ENCODE measurements at regions not wholly inside any gene's neighbourhood (a gene's known extent, or its start where the extent isn't known, plus 50 kb on each side); places are given as distances from the start of the nearest gene placed in this dataset.

GRCh38 chr1:30399026-30399425, 324.4 kb downstream of the MATN1 start:
- Histone ChIP-seq H3K9me3 (no peaks in the 10 kb centered on the region), H3K4me1 (ENCODE audit: insufficient read depth) (no peaks in the 10 kb centered on the region), H3K27me3 (no peaks in the 10 kb centered on the region), H3K36me3 (no peaks in the 10 kb centered on the region), H3K27ac (no peak overlapping the region), H3K4me3 (no peak overlapping the region)
- WGBS, 3 donors = 67 to 84% (median 83%) methylated on average over 7 of the region's 7 CpGs
- intact Hi-C loops (cut with DNase I) = no loop called here
- peak in 1 of 5 donors; percentile 8 for DNase-seq
- TF ChIP-seq, protein P1, sequence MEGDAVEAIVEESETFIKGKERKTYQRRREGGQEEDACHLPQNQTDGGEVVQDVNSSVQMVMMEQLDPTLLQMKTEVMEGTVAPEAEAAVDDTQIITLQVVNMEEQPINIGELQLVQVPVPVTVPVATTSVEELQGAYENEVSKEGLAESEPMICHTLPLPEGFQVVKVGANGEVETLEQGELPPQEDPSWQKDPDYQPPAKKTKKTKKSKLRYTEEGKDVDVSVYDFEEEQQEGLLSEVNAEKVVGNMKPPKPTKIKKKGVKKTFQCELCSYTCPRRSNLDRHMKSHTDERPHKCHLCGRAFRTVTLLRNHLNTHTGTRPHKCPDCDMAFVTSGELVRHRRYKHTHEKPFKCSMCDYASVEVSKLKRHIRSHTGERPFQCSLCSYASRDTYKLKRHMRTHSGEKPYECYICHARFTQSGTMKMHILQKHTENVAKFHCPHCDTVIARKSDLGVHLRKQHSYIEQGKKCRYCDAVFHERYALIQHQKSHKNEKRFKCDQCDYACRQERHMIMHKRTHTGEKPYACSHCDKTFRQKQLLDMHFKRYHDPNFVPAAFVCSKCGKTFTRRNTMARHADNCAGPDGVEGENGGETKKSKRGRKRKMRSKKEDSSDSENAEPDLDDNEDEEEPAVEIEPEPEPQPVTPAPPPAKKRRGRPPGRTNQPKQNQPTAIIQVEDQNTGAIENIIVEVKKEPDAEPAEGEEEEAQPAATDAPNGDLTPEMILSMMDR (IDR thresholded peaks at IDR 0.05) = no peak
- no peak for TF ChIP-seq POLR2A (IDR thresholded peaks at IDR 0.05)
- no peak for TF ChIP-seq EP300 (IDR thresholded peaks at IDR 0.05)

DNA sequence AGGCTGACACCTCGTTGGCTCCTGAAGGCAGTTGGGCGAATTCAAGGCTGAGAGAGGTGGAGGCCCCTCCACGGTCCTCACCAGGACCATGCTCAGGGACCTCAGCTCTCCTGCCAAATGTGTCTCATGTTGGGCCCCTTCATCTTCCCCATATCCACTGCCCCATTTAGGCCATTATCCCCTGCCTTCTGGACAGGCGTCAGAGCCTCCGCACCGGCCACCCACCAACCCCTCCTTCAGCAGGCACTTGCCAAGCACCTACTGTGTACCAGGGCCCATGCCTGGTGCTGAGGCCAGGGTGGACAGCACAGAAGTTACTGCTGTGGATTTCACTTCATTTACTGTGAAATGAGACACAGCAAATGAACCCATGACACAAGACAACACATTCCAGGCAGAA, 325.8 kb downstream of the MATN1 start:
- no peaks in the 10 kb centered on the region for H3K9me3 ChIP-seq
- TF ChIP-seq EP300 (IDR thresholded peaks at IDR 0.05) = no peak
- TF ChIP-seq, protein P1 (IDR thresholded peaks at IDR 0.05) = no peak
- no peak for TF ChIP-seq POLR2A (IDR thresholded peaks at IDR 0.05)
- no peaks in the 10 kb centered on the region for H3K36me3 ChIP-seq
- H3K27me3 ChIP-seq = no peaks in the 10 kb centered on the region
- DNase-seq = peak in 1 of 5 donors; percentile 17
- intact Hi-C loops (cut with DNase I) = no loop called here
- 79 to 89% (median 87%) methylated on average over 6 of the region's 6 CpGs for WGBS, 3 donors
- no peak overlapping the region for H3K4me3 ChIP-seq
- no peak overlapping the region for H3K27ac ChIP-seq
- H3K4me1 ChIP-seq (ENCODE audit: insufficient read depth) = no peaks in the 10 kb centered on the region

- Histone ChIP-seq H3K36me3 (no peaks in the 10 kb centered on the region), H3K27ac (no peak overlapping the region), H3K4me3 (no peak overlapping the region), H3K9me3 (no peaks in the 10 kb centered on the region), H3K27me3 (no peaks in the 10 kb centered on the region), H3K4me1 (ENCODE audit: insufficient read depth) (no peaks in the 10 kb centered on the region)
- TF ChIP-seq POLR2A (IDR thresholded peaks at IDR 0.05) (no peak), EP300 (IDR thresholded peaks at IDR 0.05) (no peak)
- TF ChIP-seq, protein P1 (IDR thresholded peaks at IDR 0.05) = no peak
- intact Hi-C loops (cut with DNase I) = no loop called here
- no peak for DNase-seq
- WGBS, 3 donors = 91 to 93% (median 92%) methylated on average over 2 of the region's 2 CpGs
Measured at GRCh38 chr1:30395631-30396030, 327.8 kb downstream of the MATN1 start.

- no peak for DNase-seq
- Histone ChIP-seq H3K9me3 (no peaks in the 10 kb centered on the region), H3K36me3 (no peaks in the 10 kb centered on the region), H3K4me3 (no peak overlapping the region), H3K4me1 (ENCODE audit: insufficient read depth) (no peaks in the 10 kb centered on the region), H3K27ac (no peak overlapping the region), H3K27me3 (no peaks in the 10 kb centered on the region)
- TF ChIP-seq, protein P1 (IDR thresholded peaks at IDR 0.05) = no peak
- no peak for TF ChIP-seq EP300 (IDR thresholded peaks at IDR 0.05)
- no peak for TF ChIP-seq POLR2A (IDR thresholded peaks at IDR 0.05)
- intact Hi-C loops (cut with DNase I) = loop anchor here in 1 of 4 donors (10.0 kb wide), 1 partner anchor 1144 kb away; no protein-coding TSS in a partner anchor
- WGBS, 3 donors = 80 to 82% (median 81%) methylated on average over 4 of the region's 4 CpGs
Measured at GRCh38 chr1:30388386-30388785, 335.0 kb downstream of the MATN1 start.

Data from ovary (tissue), 7 donors.